HG03565 (cell line): ENCODE measurements at regions not wholly inside any gene's neighbourhood (a gene's known extent, or its start where the extent isn't known, plus 50 kb on each side); places are given as distances from the start of the nearest gene placed in this dataset.

Source experiments
- ATAC-seq: cut with Tn5 transposase; IDR thresholded peaks from one replicate; pipeline ENCODE4 v1.9.1; 2021; ENCODE audit warnings: mild to moderate bottlenecking, moderate library complexity; ENCODE audit not compliant: unreplicated experiment

GRCh38 chr3:106251160-106251892 lies 382.5 kb upstream of the CBLB start:
- no peak for ATAC-seq

GRCh38 chr3:106255870-106256248 lies 387.0 kb upstream of the CBLB start:
- peak; percentile 90 for ATAC-seq

GRCh38 chr3:106256249-106256957 lies 387.6 kb upstream of the CBLB start:
- ATAC-seq = peak; percentile 23

- ATAC-seq = no peak
These were observed 388.4 kb upstream of the CBLB start for GRCh38 chr3:106257172-106257571.

- ATAC-seq = no peak
These were observed 392.6 kb upstream of the CBLB start for GRCh38 chr3:106261396-106261795.

GRCh38 chr3:106261915-106262683 lies 393.3 kb upstream of the CBLB start:
- no peak for ATAC-seq

- ATAC-seq = no peak
These were observed 394.2 kb upstream of the CBLB start for GRCh38 chr3:106263011-106263410.

GRCh38 chr3:106263546-106263945 lies 394.7 kb upstream of the CBLB start:
- no peak for ATAC-seq

GRCh38 chr3:106265704-106266103 lies 396.9 kb upstream of the CBLB start:
- ATAC-seq = no peak

GRCh38 chr3:106268696-106269095 lies 399.9 kb upstream of the CBLB start:
- no peak for ATAC-seq

GRCh38 chr3:106272302-106272701 lies 403.5 kb upstream of the CBLB start:
- ATAC-seq = no peak

GRCh38 chr3:106275592-106275991 lies 406.8 kb upstream of the CBLB start:
- no peak for ATAC-seq

- ATAC-seq = no peak
These were observed 407.3 kb upstream of the CBLB start for GRCh38 chr3:106276151-106276550.

- no peak for ATAC-seq
These were observed 408.2 kb upstream of the CBLB start for GRCh38 chr3:106276755-106277612.

GRCh38 chr3:106277731-106278130 lies 408.9 kb upstream of the CBLB start:
- ATAC-seq = no peak

GRCh38 chr3:106281221-106281620 lies 412.4 kb upstream of the CBLB start:
- ATAC-seq = no peak

- ATAC-seq = no peak
These were observed 414.1 kb upstream of the CBLB start for GRCh38 chr3:106282943-106283342.

GRCh38 chr3:106288781-106289180 lies 420.0 kb upstream of the CBLB start:
- no peak for ATAC-seq

- ATAC-seq = no peak
These were observed 421.6 kb upstream of the CBLB start for GRCh38 chr3:106290304-106290997.

GRCh38 chr3:106293161-106293560 lies 424.3 kb upstream of the CBLB start:
- no peak for ATAC-seq
